ENCODE measurements at regions not wholly inside any gene's neighbourhood (a gene's known extent, or its start where the extent isn't known, plus 50 kb on each side); places are given as distances from the start of the nearest gene placed in this dataset.
"Not testable (repeated sequence)": the region's sequence is repeated elsewhere in the genome, so short reads cannot be mapped to it uniquely, and the experiment has no call there.

DNA sequence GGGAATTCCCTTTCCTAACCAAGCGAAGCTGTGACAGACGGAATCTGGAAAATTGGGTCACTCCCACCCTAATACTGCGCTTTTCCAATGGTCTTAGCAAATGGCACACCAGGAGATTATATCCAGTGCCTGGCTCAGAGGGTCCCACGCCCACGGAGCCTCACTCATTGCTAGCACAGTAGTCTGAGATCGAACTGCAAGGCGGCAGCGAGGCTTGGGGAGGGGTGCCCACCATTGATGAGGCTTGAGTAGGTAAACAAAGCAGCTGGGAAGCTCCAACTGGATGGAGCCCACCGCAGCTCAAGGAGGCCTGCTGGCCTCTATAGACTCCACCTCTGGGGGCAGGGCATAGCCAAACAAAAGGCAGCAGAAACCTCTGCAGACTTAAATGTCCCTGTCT, 523.9 kb downstream of the KCNH5 start:
- not testable (repeated sequence) for TF ChIP-seq CTCF, POLR2A (IDR thresholded peaks at IDR 0.05)

Measured in testis (tissue), 2 donors.